HS-5 (cell line): ENCODE measurements at regions not wholly inside any gene's neighbourhood (a gene's known extent, or its start where the extent isn't known, plus 50 kb on each side); places are given as distances from the start of the nearest gene placed in this dataset.

Experiments used
- DNase-seq: peaks from one replicate; pipeline ENCODE4 v3.0.0-alpha.2; 2012; ENCODE audit warnings: low read depth

- DNase-seq = no peak
Measured at GRCh38 chr9:80635065-80635464, 1054.3 kb downstream of the TLE1 start.

DNA sequence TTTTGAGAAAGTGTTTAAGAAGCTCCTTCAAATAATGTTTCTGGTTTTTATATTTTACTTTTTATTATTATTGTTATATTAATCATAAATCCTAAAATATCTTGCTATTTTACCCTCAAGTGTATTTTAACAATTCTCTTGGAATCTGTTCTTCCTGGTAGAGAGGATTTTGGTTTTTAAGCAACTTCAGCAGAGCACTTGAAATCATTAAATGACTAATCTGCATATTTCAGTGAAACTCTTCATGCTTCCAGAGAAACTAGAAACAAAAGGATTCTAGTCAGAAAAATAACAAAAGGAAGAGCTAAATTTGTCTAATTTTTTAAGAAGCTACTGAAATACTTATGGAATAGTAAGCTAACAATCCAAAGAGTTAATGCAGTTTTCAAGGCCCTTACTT lies 1057.3 kb downstream of the TLE1 start:
- no peak for DNase-seq

- no peak for DNase-seq
Measured at GRCh38 chr9:80622508-80622907, 1050.7 kb downstream of the TLE4 start.

GRCh38 chr9:80619356-80619755 lies 1047.6 kb downstream of the TLE4 start:
- DNase-seq = no peak

GRCh38 chr9:80615964-80616363 lies 1044.2 kb downstream of the TLE4 start:
- DNase-seq = no peak

DNA sequence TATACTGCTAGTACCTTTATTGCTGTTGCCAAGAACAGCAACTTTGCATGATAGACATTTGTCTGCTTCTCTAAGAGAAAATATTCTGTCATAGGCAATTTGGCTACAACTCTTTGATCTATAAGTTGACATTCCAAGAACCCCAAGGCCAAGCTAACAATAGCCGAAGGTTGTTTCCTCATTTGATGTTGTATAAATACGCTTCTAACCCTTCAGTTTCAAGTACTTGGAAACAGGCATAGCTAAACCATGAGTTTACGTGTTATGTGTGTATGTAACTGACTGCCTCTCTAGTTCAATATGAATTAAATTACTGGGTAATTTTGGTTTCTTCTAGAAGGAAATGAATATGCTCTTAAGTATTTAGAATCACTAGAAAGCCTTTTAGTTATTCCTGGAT lies 1034.0 kb downstream of the TLE4 start:
- no peak for DNase-seq

- DNase-seq = no peak
Measured at GRCh38 chr9:80605129-80605528, 1033.4 kb downstream of the TLE4 start.

DNA sequence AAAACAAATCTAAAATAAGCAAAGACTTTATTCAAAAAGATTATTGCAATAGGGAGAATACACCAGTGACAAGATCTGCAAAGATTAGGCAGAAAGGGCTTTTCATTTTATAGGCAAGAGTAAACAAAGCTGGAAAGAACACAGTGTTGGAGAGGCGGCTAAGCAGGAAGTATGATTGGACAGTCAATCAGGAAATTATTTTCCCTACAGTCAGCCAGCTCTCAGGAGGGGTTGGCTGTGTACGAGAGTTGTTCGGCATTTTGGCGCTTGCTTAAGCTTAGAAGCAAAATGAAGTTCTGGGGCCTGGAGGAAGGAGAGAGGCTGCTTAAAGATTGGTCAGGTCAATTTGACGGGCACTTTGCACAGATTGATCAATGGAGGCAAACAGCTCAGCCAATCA lies 1030.5 kb downstream of the TLE4 start:
- no peak for DNase-seq

DNA sequence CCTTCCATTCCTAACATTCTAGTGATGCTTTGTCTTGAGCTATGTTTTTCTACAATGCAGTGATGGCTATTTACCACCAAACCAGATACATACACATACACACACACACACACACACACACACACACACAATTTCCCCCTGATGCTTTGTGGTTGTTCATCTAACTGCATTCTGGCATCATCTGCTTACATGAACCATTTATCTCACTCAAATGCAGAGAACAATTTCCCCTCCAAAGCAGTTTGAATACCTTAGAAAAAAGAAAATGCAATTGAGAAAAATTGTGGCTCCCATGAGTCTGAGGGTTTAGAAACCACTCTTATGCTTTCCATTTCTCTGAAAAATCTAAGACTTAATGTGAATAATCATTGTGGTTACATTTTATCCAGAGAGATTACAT lies 1024.8 kb downstream of the TLE4 start:
- no peak for DNase-seq

DNA sequence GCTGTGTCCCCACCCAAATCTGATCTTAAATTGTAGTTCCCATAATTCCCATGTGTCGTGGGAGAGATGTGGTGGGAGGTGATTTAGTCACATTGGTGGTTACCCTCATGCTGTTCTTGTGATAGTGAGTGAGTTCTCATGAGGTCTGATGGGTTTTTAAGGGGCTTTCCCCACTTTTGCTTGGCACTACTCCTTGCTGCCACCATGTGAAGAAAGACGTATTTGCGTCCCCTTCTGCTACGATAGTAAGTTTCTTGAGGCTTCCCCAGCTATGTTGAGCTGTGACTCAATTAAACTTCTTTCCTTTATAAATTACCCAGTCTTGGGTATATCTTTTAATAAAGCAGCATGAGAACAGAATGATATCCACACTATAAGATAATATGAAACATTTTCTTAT lies 1023.4 kb downstream of the TLE4 start:
- no peak for DNase-seq

GRCh38 chr9:80592413-80592812 lies 1020.6 kb downstream of the TLE4 start:
- DNase-seq = no peak

GRCh38 chr9:80586786-80587330 lies 1015.1 kb downstream of the TLE4 start:
- DNase-seq = no peak

GRCh38 chr9:80571953-80572352 lies 1000.2 kb downstream of the TLE4 start:
- DNase-seq = no peak

- no peak for DNase-seq
Measured at GRCh38 chr9:80569236-80569635, 997.5 kb downstream of the TLE4 start.

GRCh38 chr9:80561526-80561925 lies 989.8 kb downstream of the TLE4 start:
- DNase-seq = no peak

GRCh38 chr9:80560976-80561375 lies 989.2 kb downstream of the TLE4 start:
- no peak for DNase-seq

DNA sequence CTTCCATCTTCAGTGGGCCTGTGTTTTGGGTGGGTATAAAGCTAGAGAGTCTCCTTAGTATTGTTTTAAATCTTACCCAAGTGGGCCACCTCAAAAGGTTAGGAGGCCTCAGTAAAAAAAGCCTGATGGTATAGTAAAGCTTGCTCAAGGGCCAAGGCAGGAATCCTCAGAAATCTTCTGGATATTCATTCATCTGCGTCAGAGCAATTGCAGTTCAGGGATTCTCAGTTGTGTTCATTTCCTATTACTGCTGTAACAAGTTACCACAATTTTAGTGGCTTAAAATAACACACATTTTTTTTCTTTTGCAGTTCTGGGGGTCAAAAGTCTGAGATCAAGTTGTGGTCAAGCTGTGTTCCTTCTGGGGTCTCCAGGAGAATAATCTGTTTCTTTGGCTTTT lies 985.5 kb downstream of the TLE4 start:
- DNase-seq = no peak

DNA sequence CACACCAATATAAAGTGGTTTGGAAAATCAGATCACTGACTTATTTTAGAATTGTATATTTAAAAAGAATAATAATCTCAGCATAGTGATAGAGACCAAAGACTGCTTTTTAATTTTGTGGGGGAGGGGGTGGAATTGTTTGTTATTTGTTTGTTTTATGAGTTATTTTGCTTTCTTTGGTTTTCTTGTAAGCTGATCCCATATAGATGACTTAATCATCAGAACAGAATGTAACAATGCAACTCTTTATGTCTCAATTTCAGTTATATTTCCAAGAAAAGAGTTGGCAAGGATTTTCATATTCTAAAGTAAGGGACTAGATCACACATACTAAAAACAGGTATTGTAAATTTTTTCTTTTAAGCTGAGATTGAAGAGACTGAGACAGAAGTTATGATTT lies 984.9 kb downstream of the TLE4 start:
- no peak for DNase-seq

- no peak for DNase-seq
Measured at GRCh38 chr9:80555782-80556325, 984.1 kb downstream of the TLE4 start.

- DNase-seq = no peak
Measured at GRCh38 chr9:80554856-80555255, 983.1 kb downstream of the TLE4 start.

DNA sequence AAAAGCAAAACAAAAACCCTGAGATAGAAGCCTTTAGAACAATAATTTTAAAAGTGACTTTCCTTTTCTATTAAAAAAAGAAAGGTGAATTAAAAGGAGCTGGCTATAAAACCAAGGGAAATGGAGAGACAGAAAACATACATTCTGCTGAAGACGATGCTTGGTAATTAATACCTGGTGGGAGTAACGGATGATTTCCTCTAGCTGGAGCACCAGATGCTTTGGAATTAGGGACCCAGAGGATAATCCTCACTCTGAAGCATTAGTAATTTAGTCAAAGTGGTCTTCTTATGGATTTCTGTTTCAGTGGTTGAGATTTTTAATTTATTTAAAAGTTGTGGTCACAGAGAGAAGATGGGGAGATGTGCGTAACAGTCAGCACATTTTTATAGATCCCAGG lies 982.5 kb downstream of the TLE4 start:
- DNase-seq = no peak

DNA sequence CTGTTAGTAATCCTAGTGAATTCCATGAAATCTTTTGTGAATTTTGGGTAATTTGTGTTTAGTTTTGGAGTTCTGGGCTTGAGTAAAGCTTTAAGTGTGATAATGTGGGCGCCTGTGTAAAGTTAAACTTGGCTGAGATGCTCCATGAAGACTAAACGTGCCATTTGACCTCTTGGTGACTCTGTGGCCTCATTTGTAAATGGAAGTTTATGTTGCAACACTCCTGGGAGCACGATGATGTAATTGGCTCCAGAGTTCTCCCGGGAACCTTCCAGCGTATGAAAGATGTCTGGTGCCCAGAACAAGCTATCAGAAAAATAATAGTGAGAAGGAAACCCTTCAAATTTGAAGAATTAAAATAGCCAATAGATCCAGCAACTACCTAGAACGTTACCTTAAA lies 981.2 kb downstream of the TLE4 start:
- no peak for DNase-seq

- no peak for DNase-seq
Measured at GRCh38 chr9:80550181-80550580, 978.4 kb downstream of the TLE4 start.

- no peak for DNase-seq
Measured at GRCh38 chr9:80547613-80548012, 975.8 kb downstream of the TLE4 start.

DNA sequence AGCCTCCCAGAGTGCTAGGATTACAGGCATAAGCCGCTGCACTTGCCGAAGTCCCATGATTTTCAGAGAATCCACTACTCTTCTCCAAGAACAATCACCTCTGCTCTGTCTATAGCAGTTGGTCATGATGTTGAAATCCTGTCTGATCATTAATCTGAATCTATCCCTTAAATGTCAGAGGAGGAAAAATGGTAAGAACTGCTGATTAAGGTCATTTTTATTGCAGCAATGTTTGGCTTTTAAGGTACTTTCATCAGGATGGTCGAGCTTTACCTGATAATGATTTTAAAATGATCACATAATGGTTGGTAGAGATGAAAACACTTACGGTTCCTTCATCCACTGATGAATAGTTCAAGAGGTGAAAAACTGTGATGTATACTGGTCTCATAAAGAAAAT lies 968.6 kb downstream of the TLE4 start:
- no peak for DNase-seq
